GM23248 (cell line): ENCODE measurements at regions not wholly inside any gene's neighbourhood (a gene's known extent, or its start where the extent isn't known, plus 50 kb on each side); places are given as distances from the start of the nearest gene placed in this dataset.

Experiments used
- DNase-seq: peaks from one replicate; pipeline ENCODE4 v3.0.0-alpha.2; 2015
- H2AFZ ChIP-seq: fragments of 200-600 bp; sonication (generic); 2 replicates; pipeline ENCODE4 v1.6.1; 2016; ENCODE audit warnings: antibody characterized with exemption
- H3F3A ChIP-seq: fragments of 200-600 bp; sonication (generic); 2 replicates; pipeline ENCODE4 v1.6.1; 2016; ENCODE audit warnings: mild to moderate bottlenecking, antibody characterized with exemption, mixed run types; ENCODE audit not compliant: insufficient read depth
- H3K27ac ChIP-seq: fragments of 200-600 bp; sonication (generic); 2 replicates; pipeline ENCODE4 v1.5.1; 2016; ENCODE audit warnings: mild to moderate bottlenecking
- H3K27me3 ChIP-seq: fragments of 200-600 bp; sonication (generic); replicated peaks from 2 replicates; pipeline ENCODE4 v1.6.1; 2016; ENCODE audit warnings: mild to moderate bottlenecking; ENCODE audit not compliant: insufficient read depth
- H3K36me3 ChIP-seq: fragments of 200-600 bp; sonication (generic); 2 replicates; pipeline ENCODE4 v1.6.1; 2016; ENCODE audit warnings: low read depth, mild to moderate bottlenecking
- H3K4me1 ChIP-seq: fragments of 200-600 bp; sonication (generic); 2 replicates; pipeline ENCODE4 v1.6.1; 2016; ENCODE audit warnings: mild to moderate bottlenecking; ENCODE audit not compliant: insufficient read depth
- H3K4me2 ChIP-seq: fragments of 200-600 bp; sonication (generic); one replicate; pipeline ENCODE4 v1.6.1; 2016; ENCODE audit warnings: mild to moderate bottlenecking; ENCODE audit not compliant: unreplicated experiment
- H3K4me3 ChIP-seq: fragments of 200-600 bp; sonication (generic); 2 replicates; pipeline ENCODE4 v1.5.1; 2016; ENCODE audit warnings: mild to moderate bottlenecking
- H3K79me2 ChIP-seq: fragments of 200-600 bp; sonication (generic); 2 replicates; pipeline ENCODE4 v1.6.1; 2016; ENCODE audit warnings: mild to moderate bottlenecking; ENCODE audit not compliant: insufficient read depth
- H3K9ac ChIP-seq: fragments of 200-600 bp; sonication (generic); 2 replicates; pipeline ENCODE4 v1.6.1; 2016; ENCODE audit warnings: mild to moderate bottlenecking
- H3K9me2 ChIP-seq: fragments of 200-600 bp; sonication (generic); 2 replicates; pipeline ENCODE4 v1.6.1; 2016; ENCODE audit warnings: mixed run types, mild to moderate bottlenecking, moderate library complexity; ENCODE audit not compliant: insufficient read depth
- H3K9me3 ChIP-seq: fragments of 200-600 bp; sonication (generic); one replicate; pipeline ENCODE4 v1.6.1; 2017; ENCODE audit warnings: low read depth
- H4K20me1 ChIP-seq: fragments of 200-600 bp; sonication (generic); 2 replicates; pipeline ENCODE4 v1.6.0; 2016; ENCODE audit not compliant: insufficient read depth
- EZH2 ChIP-seq: fragments of 200-600 bp; sonication (generic); IDR thresholded peaks from 2 replicates; pipeline ENCODE4 v1.6.1; 2018; ENCODE audit warnings: antibody characterized with exemption, mild to moderate bottlenecking; ENCODE audit not compliant: insufficient read depth, poor library complexity, severe bottlenecking
- EZH2phosphoT487 ChIP-seq: fragments of 200-600 bp; sonication (generic); IDR thresholded peaks from 2 replicates; pipeline ENCODE4 v1.6.1; 2018; ENCODE audit warnings: antibody characterized with exemption, moderate library complexity, mild to moderate bottlenecking, low read depth; ENCODE audit not compliant: insufficient read depth
- WGBS, 2 experiments: methylation state at CpG; one replicate each; pipeline ENCODE4 v1.1.6; 2015 to 2017; ENCODE audit warnings: low lambda C conversion rate in 2 of 2, low coverage in 1 of 2; ENCODE audit errors: missing lambda C conversion rate in 2 of 2; 5-methylcytosine and 5-hydroxymethylcytosine counted together
- in situ Hi-C: fragments of 300-500 bp; cut with MboI; formaldehyde crosslinking; loops from 2 replicates; pipeline ENCODE4 v1.15.0; 2020

DNA sequence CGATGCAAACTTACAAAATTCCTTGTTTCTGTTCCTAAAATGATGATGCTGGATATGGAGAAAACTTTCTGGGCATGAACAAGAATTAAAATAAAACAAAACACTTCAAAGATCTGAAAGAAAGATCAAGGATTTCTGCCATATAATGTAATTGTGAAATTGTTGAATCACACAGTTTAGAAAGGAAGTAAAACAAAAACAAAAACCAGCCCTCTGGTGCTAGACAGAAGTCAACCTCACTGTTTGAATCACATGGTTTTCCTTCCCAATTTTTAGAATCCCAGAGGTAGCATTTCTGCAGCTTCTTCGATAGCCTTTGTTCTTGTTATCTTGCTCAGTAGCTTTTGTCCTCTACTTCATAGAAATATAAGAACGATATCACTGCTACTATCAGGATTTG is 118.2 kb upstream of the ARGLU1 start:
- Histone ChIP-seq H2AFZ (no peak overlapping the region), H3K27me3 (no peaks in the 10 kb centered on the region), H3K4me1 (no peaks in the 10 kb centered on the region), H3K4me2 (no peak overlapping the region), H3K27ac (no peak overlapping the region), H3K36me3 (no peaks in the 10 kb centered on the region), H3K9me2 (no peaks in the 10 kb centered on the region), H3K9ac (no peak overlapping the region), H3K4me3 (no peak overlapping the region), H3K9me3 (no peaks in the 10 kb centered on the region), H3K79me2 (no peaks in the 10 kb centered on the region), H3F3A (no peaks in the 10 kb centered on the region), H4K20me1 (no peaks in the 10 kb centered on the region)
- 38 to 43% methylated on average over 3 of the region's 3 CpGs for WGBS, 2 experiments
- TF ChIP-seq EZH2 (no peak), EZH2phosphoT487 (no peak)
- in situ Hi-C loops, result no loop called here
- no peak for DNase-seq

DNA sequence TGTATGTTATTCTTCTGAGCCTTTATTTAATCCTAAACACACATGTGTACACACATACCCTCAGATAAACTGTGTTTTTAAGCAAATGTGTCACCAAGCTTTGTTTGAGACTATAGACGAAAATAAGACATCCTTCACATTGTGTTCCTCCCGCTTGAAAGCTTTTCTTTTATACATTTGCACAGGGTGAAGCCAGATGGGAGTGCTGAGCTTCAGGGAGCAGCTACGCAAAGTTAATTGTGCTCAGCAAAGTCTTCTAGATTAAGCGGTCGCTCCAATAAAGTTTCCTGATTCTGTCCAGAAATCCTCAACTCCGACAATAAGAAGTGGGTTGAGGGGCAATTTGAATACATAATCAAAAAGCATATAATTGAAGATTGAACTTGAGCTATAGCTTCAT is 117.2 kb upstream of the ARGLU1 start:
- Histone ChIP-seq H3F3A (no peaks in the 10 kb centered on the region), H3K4me1 (no peaks in the 10 kb centered on the region), H3K4me3 (no peak overlapping the region), H3K9ac (no peak overlapping the region), H2AFZ (no peak overlapping the region), H3K27me3 (no peaks in the 10 kb centered on the region), H3K36me3 (no peaks in the 10 kb centered on the region), H3K79me2 (no peaks in the 10 kb centered on the region), H3K9me2 (no peaks in the 10 kb centered on the region), H4K20me1 (no peaks in the 10 kb centered on the region), H3K27ac (no peak overlapping the region), H3K4me2 (no peak overlapping the region), H3K9me3 (no peaks in the 10 kb centered on the region)
- in situ Hi-C loops, result no loop called here
- DNase-seq, result no peak
- WGBS, 2 experiments, result 22 to 24% methylated on average over 6 of the region's 6 CpGs
- TF ChIP-seq EZH2 (no peak), EZH2phosphoT487 (no peak)

DNA sequence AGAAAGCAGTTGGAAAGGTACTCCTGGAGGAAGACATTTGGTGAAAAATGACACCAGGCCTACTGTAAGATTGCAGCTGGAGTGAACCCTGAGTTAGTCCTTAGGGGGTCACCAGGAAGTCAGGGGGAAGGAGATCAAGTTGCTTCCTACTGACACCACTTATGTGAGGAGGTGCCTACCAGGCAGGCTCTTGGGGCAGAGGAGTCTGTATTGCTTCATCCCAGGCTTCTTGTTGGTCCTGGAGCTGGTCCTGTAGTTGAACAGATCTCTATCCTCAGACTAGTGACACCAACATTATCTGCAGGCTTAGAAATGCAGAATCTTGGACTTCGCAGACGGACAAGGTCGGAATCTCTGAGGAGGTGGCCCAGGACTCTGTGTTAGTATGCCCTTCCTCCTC is 116.0 kb upstream of the ARGLU1 start:
- H3K27me3 ChIP-seq, result no peaks in the 10 kb centered on the region
- in situ Hi-C loops, result no loop called here
- WGBS, 2 experiments, result 74 to 77% methylated on average over 3 of the region's 3 CpGs

DNA sequence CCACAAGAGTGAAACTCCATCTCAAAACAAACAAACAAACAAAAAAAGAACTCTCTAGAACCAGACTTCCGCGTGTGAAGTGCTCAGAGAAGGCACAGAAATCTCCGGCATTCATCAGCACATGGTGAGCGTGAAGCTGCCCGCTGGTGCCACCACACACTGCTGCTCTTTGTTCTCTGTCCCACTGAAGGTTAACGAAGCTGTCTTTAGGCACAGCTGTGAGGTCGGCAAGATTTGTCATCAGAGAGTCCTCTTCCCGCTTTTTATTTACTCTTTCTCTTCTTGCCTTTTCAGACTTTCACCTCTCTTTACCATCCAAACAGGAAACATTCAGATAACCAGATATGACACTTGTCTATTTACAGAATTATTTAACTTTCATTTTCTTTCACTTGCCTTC is 115.2 kb upstream of the ARGLU1 start:
- no peak overlapping the region for H2AFZ ChIP-seq
- WGBS, 2 experiments, result 49 to 55% methylated on average over 8 of the region's 8 CpGs

More for the DNA sequence above, 116.0 kb upstream of the ARGLU1 start:
- DNase-seq, result no peak
- Histone ChIP-seq H3K4me1 (no peaks in the 10 kb centered on the region), H3K4me3 (no peak overlapping the region), H3K4me2 (no peak overlapping the region), H3K79me2 (no peaks in the 10 kb centered on the region), H3F3A (no peaks in the 10 kb centered on the region), H3K9me3 (no peaks in the 10 kb centered on the region), H3K36me3 (no peaks in the 10 kb centered on the region), H3K27ac (no peak overlapping the region), H2AFZ (no peak overlapping the region), H3K9ac (no peak overlapping the region), H4K20me1 (no peaks in the 10 kb centered on the region), H3K9me2 (no peaks in the 10 kb centered on the region)
- no peak for TF ChIP-seq EZH2
- TF ChIP-seq EZH2phosphoT487, result no peak

DNA sequence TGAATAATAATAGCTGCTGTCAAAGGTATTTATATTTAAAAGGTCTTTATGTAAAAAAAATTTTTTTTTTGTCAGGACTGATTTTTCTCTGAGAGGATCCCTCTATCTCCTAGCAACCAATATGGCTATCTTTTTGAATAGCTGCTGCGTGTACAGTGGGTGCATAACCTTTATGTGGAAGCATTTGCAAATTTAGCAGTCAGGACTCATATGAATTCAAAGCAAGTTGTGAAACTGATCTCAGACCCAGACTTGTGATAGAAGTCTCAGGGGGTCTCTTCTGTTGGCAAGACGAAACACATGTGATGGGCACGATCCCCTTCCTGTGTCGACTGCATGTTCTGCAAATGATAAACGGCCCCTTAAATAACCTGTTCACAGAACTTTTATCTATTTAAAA is 114.1 kb upstream of the ARGLU1 start:
- 45 to 47% methylated on average over 5 of the region's 5 CpGs for WGBS, 2 experiments
- Histone ChIP-seq H2AFZ (no peak overlapping the region), H3K4me2 (no peak overlapping the region), H3K4me1 (no peaks in the 10 kb centered on the region), H3K79me2 (no peaks in the 10 kb centered on the region), H3K9ac (no peak overlapping the region), H3K36me3 (no peaks in the 10 kb centered on the region), H3F3A (no peaks in the 10 kb centered on the region), H3K9me2 (no peaks in the 10 kb centered on the region), H3K27ac (no peak overlapping the region), H4K20me1 (no peaks in the 10 kb centered on the region), H3K27me3 (no peaks in the 10 kb centered on the region), H3K9me3 (no peaks in the 10 kb centered on the region), H3K4me3 (no peak overlapping the region)
- TF ChIP-seq EZH2phosphoT487, result no peak
- TF ChIP-seq EZH2, result no peak
- no peak for DNase-seq
- in situ Hi-C loops, result no loop called here

More for the DNA sequence above, 115.2 kb upstream of the ARGLU1 start:
- H3K9me2 ChIP-seq, result no peaks in the 10 kb centered on the region
- H3K9ac ChIP-seq, result no peak overlapping the region
- H3K27ac ChIP-seq, result no peak overlapping the region
- DNase-seq, result no peak
- no peak overlapping the region for H3K4me3 ChIP-seq
- in situ Hi-C loops, result no loop called here
- no peaks in the 10 kb centered on the region for H3K36me3 ChIP-seq
- no peaks in the 10 kb centered on the region for H4K20me1 ChIP-seq
- H3K27me3 ChIP-seq, result no peaks in the 10 kb centered on the region
- H3K79me2 ChIP-seq, result no peaks in the 10 kb centered on the region
- no peaks in the 10 kb centered on the region for H3F3A ChIP-seq
- no peak for TF ChIP-seq EZH2phosphoT487
- TF ChIP-seq EZH2, result no peak
- no peak overlapping the region for H3K4me2 ChIP-seq
- no peaks in the 10 kb centered on the region for H3K4me1 ChIP-seq
- no peaks in the 10 kb centered on the region for H3K9me3 ChIP-seq
